CD4-positive, alpha-beta T cell (primary cell): ENCODE measurements at regions not wholly inside any gene's neighbourhood (a gene's known extent, or its start where the extent isn't known, plus 50 kb on each side); places are given as distances from the start of the nearest gene placed in this dataset.

Experiments used
- ATAC-seq: fragments of 200-7000 bp; cut with Tn5 transposase; one replicate; pipeline ENCODE4 v1.10.0; 2022; ENCODE audit warnings: mild to moderate bottlenecking; ENCODE audit not compliant: poor library complexity
- CTCF ChIA-PET: fragments of 350-600 bp; sonication (Branson Sonifier 250); formaldehyde crosslinking; loops from one replicate; lab custom pipeline; 2021; ENCODE audit warnings: antibody characterized with exemption, inconsistent platforms; lab: Charles Lee
- POLR2A ChIA-PET: fragments of 350-600 bp; sonication (Branson Sonifier 250); formaldehyde crosslinking; loops from one replicate; lab custom pipeline; 2021; ENCODE audit warnings: antibody characterized with exemption, inconsistent platforms; lab: Charles Lee
- DNase-seq, 14 experiments: peaks; one replicate each; pipeline ENCODE4 v3.0.0-alpha.2; 2013 to 2020; ENCODE audit warnings: mixed read lengths in 2 of 14
- H3K27ac ChIP-seq, 2 donors: one replicate each; pipeline versions ENCODE4 v1.5.1 to v1.7.0; 2013; ENCODE audit warnings: low read length in 2 of 2, low read depth in 1 of 2, mild to moderate bottlenecking in 1 of 2
- H3K27me3 ChIP-seq, 2 experiments: 1 replicate in 1 of 2; 2 replicates in 1 of 2; pipeline versions ENCODE4 v1.6.1 to v1.7.0; 2013; ENCODE audit warnings: low read length in 2 of 2, control low read depth in 1 of 2, mild to moderate bottlenecking in 1 of 2, moderate library complexity in 1 of 2; ENCODE audit not compliant: insufficient read depth in 2 of 2, control insufficient read depth in 1 of 2
- H3K36me3 ChIP-seq: one replicate; pipeline ENCODE4 v1.6.1; 2013; ENCODE audit warnings: low read length, control low read depth; ENCODE audit not compliant: insufficient read depth
- H3K4me1 ChIP-seq: one replicate; pipeline ENCODE4 v1.6.1; 2013; ENCODE audit warnings: low read length, control low read depth; ENCODE audit not compliant: insufficient read depth
- H3K4me3 ChIP-seq: one replicate; pipeline ENCODE4 v1.5.1; 2013; ENCODE audit warnings: mild to moderate bottlenecking, low read length, moderate library complexity
- H3K9me3 ChIP-seq, 2 experiments: 1 replicate in 1 of 2; 2 replicates in 1 of 2; pipeline versions ENCODE4 v1.6.1 to v1.7.0; 2013; ENCODE audit warnings: low read length in 2 of 2, mild to moderate bottlenecking in 2 of 2, control low read depth in 1 of 2, moderate library complexity in 1 of 2; ENCODE audit not compliant: control insufficient read depth in 1 of 2, insufficient read depth in 1 of 2
- H3K27ac Mint-ChIP-seq: one replicate; pipeline ENCODE4 v1.8.0; 2020; ENCODE audit warnings: mixed read lengths
- H3K27me3 Mint-ChIP-seq: one replicate; pipeline ENCODE4 v1.8.0; 2021; ENCODE audit warnings: mixed read lengths
- H3K36me3 Mint-ChIP-seq: one replicate; pipeline ENCODE4 v1.8.0; 2021; ENCODE audit warnings: low read depth, mixed read lengths
- H3K4me1 Mint-ChIP-seq: one replicate; pipeline ENCODE4 v1.8.0; 2021; ENCODE audit warnings: low read depth, mixed read lengths
- H3K4me3 Mint-ChIP-seq: one replicate; pipeline ENCODE4 v1.8.0; 2020; ENCODE audit warnings: mild to moderate bottlenecking, mixed read lengths
- H3K9me3 Mint-ChIP-seq: one replicate; pipeline ENCODE4 v1.8.0; 2020; ENCODE audit warnings: mixed read lengths
- CTCF ChIP-seq: fragments of 200-600 bp; IDR thresholded peaks from one replicate; pipeline ENCODE4 v1.8.0; 2022; ENCODE audit warnings: antibody characterized with exemption, mild to moderate bottlenecking
- intact Hi-C, 2 experiments: fragments of 100-400 bp; cut with DNase I in 1 of 2; cut with micrococcal nuclease in 1 of 2; formaldehyde crosslinking; loops; one replicate each; pipeline versions ENCODE4 v1.15.1 to v1.9.0; 2023 to 2025; cut with DNase I, micrococcal nuclease

GRCh38 chr6:40903456-40903855 is 135.6 kb downstream of the UNC5CL start:
- POLR2A ChIA-PET, result no interaction called here
- Mint-ChIP-seq H3K4me1 (no peaks in the 10 kb centered on the region), H3K4me3 (no peak overlapping the region), H3K27ac (no peak overlapping the region), H3K9me3 (no peaks in the 10 kb centered on the region), H3K27me3 (peaks cover 4% of the 10 kb centered on the region), H3K36me3 (no peaks in the 10 kb centered on the region)
- CTCF ChIA-PET, result no interaction called here
- DNase-seq, result no peak
- peaks cover 3% of the 10 kb centered on the region in 2 experiments for H3K27me3 ChIP-seq
- intact Hi-C loops, result no loop called here
- no peak for ATAC-seq
- no peaks in the 10 kb centered on the region for H3K9me3 ChIP-seq
- H3K36me3 ChIP-seq, result no peaks in the 10 kb centered on the region
- no peaks in the 10 kb centered on the region for H3K4me1 ChIP-seq
- no peak overlapping the region for H3K4me3 ChIP-seq
- H3K27ac ChIP-seq, result no peak overlapping the region
- TF ChIP-seq CTCF, result no peak

- no peaks in the 10 kb centered on the region for H3K9me3 Mint-ChIP-seq
- intact Hi-C loops, result no loop called here
- Histone ChIP-seq H3K4me3 (no peak overlapping the region), H3K36me3 (no peaks in the 10 kb centered on the region), H3K4me1 (no peaks in the 10 kb centered on the region), H3K9me3 (no peaks in the 10 kb centered on the region), H3K27me3 (peaks cover 3 to 9% of the 10 kb centered on the region in 2 experiments), H3K27ac (no peak overlapping the region)
- no peak overlapping the region for H3K4me3 Mint-ChIP-seq
- no peak for TF ChIP-seq CTCF
- no peak for DNase-seq
- H3K4me1 Mint-ChIP-seq, result no peaks in the 10 kb centered on the region
- no peaks in the 10 kb centered on the region for H3K36me3 Mint-ChIP-seq
- ChIA-PET CTCF (no interaction called here), POLR2A (no interaction called here)
- ATAC-seq, result no peak
- peaks cover 16% of the 10 kb centered on the region for H3K27me3 Mint-ChIP-seq
- H3K27ac Mint-ChIP-seq, result no peak overlapping the region
These were observed 137.5 kb downstream of the UNC5CL start for GRCh38 chr6:40901322-40902055.

- no peak overlapping the region for H3K4me3 ChIP-seq
- Mint-ChIP-seq H3K4me1 (no peaks in the 10 kb centered on the region), H3K36me3 (no peaks in the 10 kb centered on the region), H3K27me3 (peaks cover 16% of the 10 kb centered on the region), H3K27ac (no peak overlapping the region), H3K4me3 (no peak overlapping the region), H3K9me3 (no peaks in the 10 kb centered on the region)
- DNase-seq (no peak), ATAC-seq (no peak)
- ChIA-PET CTCF (no interaction called here), POLR2A (interaction anchor here (0.5 kb wide), 1 partner anchor 1111 kb away, joined by 3 read pairs; no protein-coding TSS in a partner anchor)
- H3K27ac ChIP-seq, result no peak overlapping the region
- no peaks in the 10 kb centered on the region for H3K36me3 ChIP-seq
- TF ChIP-seq CTCF, result no peak
- H3K4me1 ChIP-seq, result no peaks in the 10 kb centered on the region
- H3K9me3 ChIP-seq, result no peaks in the 10 kb centered on the region
- intact Hi-C loops, result no loop called here
- H3K27me3 ChIP-seq, result peaks cover 3 to 9% of the 10 kb centered on the region in 2 experiments
These were observed 138.2 kb downstream of the UNC5CL start for GRCh38 chr6:40900791-40901190.
